ENCODE measurements at regions not wholly inside any gene's neighbourhood (a gene's known extent, or its start where the extent isn't known, plus 50 kb on each side); places are given as distances from the start of the nearest gene placed in this dataset.

DNA sequence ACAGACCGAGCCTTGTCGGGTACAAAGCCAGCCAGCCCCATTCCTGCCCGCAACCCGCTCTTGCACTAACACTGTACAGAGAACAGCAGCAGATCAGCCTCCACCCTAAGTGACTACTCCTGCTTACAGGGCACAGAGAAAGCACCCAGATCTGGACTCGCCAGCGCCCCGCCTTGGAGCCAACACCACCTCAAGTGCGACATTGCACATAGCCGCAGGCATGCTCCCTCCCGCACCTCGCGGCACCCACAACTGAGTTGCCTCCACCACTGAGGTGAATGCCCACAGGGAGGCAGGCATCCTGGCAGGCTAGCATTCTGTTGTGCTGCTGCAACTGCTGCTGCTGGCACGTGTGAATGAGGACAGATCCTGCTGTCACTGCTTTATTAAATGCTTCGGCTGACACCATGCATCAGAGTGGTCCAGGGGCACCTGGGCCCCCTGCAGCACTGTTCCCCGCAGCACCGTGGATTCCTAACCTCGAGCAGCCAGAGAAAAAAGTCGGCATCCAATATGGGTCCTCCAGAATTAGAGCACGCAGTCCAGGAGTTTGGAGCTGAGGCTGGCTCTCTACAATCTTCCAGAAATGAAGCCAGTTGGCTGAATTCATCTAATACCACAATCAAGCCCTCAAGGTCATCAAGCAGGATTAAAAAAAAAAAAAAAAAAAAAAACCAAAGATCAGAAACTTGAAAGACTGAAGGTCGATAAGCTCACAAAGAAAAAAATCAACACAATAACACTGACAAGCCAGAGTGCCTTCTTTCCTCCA lies 352.9 kb downstream of the GASK1B start:
- DNase-seq (ENCODE audit: low read depth) = no peak
- no peak for TF ChIP-seq CTCF (IDR thresholded peaks at IDR 0.05; ENCODE audit: insufficient read depth, low read length)
- no peak overlapping the region for H3K4me3 ChIP-seq (ENCODE audit: low read depth, low read length)

- TF ChIP-seq CTCF (IDR thresholded peaks at IDR 0.05; ENCODE audit: insufficient read depth, low read length) = no peak
- no peak overlapping the region for H3K4me3 ChIP-seq (ENCODE audit: low read depth, low read length)
- no peak for DNase-seq (ENCODE audit: low read depth)
These were observed 353.7 kb downstream of the GASK1B start for GRCh38 chr4:157818946-157819692.

DNA sequence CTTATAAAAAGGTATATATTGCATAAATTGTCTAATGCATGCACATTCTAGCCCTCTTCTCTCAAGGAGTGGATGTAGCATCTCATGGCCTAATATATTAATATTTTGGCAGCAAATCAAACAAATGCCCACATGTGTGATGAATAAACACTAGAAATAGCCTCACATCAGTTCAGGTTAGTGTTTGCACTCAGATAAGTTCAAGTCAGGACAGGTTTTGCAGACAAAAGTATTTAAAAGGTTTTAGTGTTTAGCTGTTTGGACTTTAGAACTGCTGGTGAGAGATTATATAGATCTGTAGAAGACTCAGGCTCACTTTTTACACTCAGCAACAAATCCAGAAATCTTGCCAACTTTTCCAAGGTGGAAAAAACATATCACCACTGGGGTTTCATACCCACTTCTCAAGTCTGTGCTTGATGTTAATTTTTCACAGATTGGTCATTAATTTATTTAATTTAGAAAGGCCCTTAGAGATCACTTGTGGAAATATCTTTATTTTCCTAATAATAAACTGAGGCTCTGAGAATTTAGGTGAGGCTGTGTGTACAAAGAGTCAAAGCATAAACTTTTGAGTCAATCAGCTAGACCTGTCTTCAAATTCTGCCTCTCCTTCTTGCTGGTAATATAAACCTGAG lies 362.6 kb downstream of the GASK1B start:
- DNase-seq (ENCODE audit: low read depth) = no peak
- TF ChIP-seq CTCF (IDR thresholded peaks at IDR 0.05; ENCODE audit: insufficient read depth, low read length) = no peak

DNA sequence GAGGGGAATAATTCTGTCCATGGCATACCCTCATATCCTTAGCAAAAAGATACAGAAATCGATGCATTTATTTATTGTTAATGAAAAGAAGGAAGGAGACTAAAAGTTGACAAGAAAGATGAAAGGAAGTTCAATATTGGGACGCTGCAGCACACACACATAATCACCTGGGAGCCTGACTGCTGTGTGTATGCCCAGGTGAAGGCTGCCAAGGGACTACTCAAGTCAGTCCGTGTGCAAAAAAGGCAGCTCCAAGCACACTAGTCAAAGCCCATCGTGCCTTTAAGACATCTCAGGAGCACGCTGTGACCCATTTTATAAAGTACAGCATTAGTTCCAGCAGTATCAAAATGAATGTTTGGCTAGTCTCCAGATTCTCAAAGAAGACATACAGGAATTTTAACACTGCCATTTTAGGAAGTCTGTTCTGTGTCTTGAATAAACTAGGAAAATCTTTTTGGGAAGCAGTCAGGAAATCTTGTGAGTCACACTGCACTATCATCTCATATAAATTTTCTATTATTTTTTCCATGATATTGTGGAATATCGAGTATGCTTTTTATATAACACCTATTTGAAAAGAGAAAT lies 363.9 kb downstream of the GASK1B start:
- no peak overlapping the region for H3K4me3 ChIP-seq (ENCODE audit: low read depth, low read length)
- no peak for TF ChIP-seq CTCF (IDR thresholded peaks at IDR 0.05; ENCODE audit: insufficient read depth, low read length)

More for the DNA sequence above, 362.6 kb downstream of the GASK1B start:
- H3K4me3 ChIP-seq (ENCODE audit: low read depth, low read length) = no peak overlapping the region

DNA sequence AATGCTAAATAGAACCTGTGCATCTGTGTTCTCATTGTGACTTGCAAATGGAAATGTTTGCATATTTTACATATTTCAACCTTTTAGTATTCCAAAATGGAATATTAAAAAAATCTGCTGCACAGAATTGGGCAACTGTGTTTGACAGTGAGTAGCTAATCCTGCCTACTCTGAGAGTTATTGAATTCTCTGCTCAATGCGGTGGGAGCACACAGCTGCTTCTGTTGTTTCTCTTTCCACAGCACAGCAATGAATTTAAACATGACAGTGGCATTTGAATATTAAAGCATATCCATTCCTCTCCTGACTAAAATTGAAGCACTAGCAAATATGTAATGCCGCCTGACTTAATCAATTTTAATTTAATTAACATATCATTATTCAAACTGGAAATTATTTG lies 366.6 kb downstream of the GASK1B start:
- TF ChIP-seq CTCF (IDR thresholded peaks at IDR 0.05; ENCODE audit: insufficient read depth, low read length) = no peak
- no peak for DNase-seq (ENCODE audit: low read depth)
- H3K4me3 ChIP-seq (ENCODE audit: low read depth, low read length) = no peak overlapping the region

More for the DNA sequence above, 363.9 kb downstream of the GASK1B start:
- no peak for DNase-seq (ENCODE audit: low read depth)

DNA sequence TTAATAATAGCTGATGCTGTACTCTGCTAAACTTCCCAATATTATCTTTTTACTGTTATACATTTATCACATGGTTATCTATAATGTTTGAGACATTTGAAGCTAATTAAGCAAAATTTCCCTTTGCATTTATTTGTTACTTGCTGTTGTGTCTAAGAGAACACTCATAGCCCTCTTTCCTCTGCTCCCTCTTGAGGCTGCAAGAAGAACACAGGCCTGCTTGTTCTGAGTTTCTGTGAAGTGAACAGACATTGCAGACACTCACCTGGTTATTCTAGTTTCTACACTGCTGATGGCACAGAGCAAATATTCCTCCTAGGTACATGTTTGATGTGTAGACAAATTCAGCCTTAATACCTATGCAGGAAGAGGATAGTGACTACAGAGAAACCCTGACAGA lies 367.8 kb downstream of the GASK1B start:
- no peak overlapping the region for H3K4me3 ChIP-seq (ENCODE audit: low read depth, low read length)
- DNase-seq (ENCODE audit: low read depth) = no peak
- no peak for TF ChIP-seq CTCF (IDR thresholded peaks at IDR 0.05; ENCODE audit: insufficient read depth, low read length)

All from fibroblast of the aortic adventitia (primary cell).